K562 (cell line): ENCODE measurements at regions not wholly inside any gene's neighbourhood (a gene's known extent, or its start where the extent isn't known, plus 50 kb on each side); places are given as distances from the start of the nearest gene placed in this dataset.

Experiments
- ATAC-seq: fragments of 200-7000 bp; cut with Tn5 transposase; 3 replicates; pipeline ENCODE4 v1.9.1; 2020; ENCODE audit warnings: moderate library complexity
- BruUV-seq: library from RNA; stranded (reverse); fragments of 400-500 nt; replicated peaks from 2 replicates; lab custom pipeline; 2021; lab: Mats Ljungman, UMichigan
- CTCF ChIA-PET: fragments of 300-600 bp; formaldehyde crosslinking; extraction: SDS; loops from one replicate; lab custom pipeline; 2021; ENCODE audit warnings: low intra/inter-chr PET ratio; lab: Yijun Ruan, JAX
- POLR2A ChIA-PET: fragments of 300-600, 350-650 bp; sonication (Branson Sonifier 250); formaldehyde crosslinking; extraction: SDS; loops from one replicate; lab custom pipeline; 2021; ENCODE audit warnings: antibody characterized with exemption, inconsistent platforms; lab: Yijun Ruan, JAX
- DNase-seq, 4 experiments: peaks; one replicate each; pipeline versions ENCODE4 v3.0.0 to v3.0.0-alpha.2; 2011 to 2018; ENCODE audit warnings: low spot score in 3 of 4, mixed read lengths in 3 of 4; ENCODE audit errors: extremely low read depth in 1 of 4
- FAIRE-seq: peaks from 2 replicates; lab custom pipeline; 2011; peaks lifted over from hg19 to GRCh38; lab: Jason Lieb, UNC
- H2AFZ ChIP-seq: 2 replicates; pipeline ENCODE4 v1.6.0; 2011; ENCODE audit warnings: low read depth, low read length, control low read depth, inconsistent platforms
- H3K27ac ChIP-seq: fragments of 200-600 bp; 3 replicates; pipeline ENCODE4 v1.8.0; 2011; ENCODE audit warnings: low read depth, mild to moderate bottlenecking, control low read depth, inconsistent platforms, low read length, moderate library complexity, mixed read lengths; ENCODE audit errors: extremely low read depth
- H3K27me3 ChIP-seq, 2 experiments: fragments of 300-600 bp in 1 of 2; 2 replicates in 1 of 2; 3 replicates in 1 of 2; pipeline versions ENCODE4 v1.6.0 to v1.8.0; 2011; ENCODE audit warnings: inconsistent platforms in 2 of 2, low read length in 2 of 2, mild to moderate bottlenecking in 1 of 2, mixed read lengths in 1 of 2, moderate library complexity in 1 of 2; ENCODE audit not compliant: control insufficient read depth in 2 of 2, insufficient read depth in 2 of 2
- H3K36me3 ChIP-seq: fragments of 300-600 bp; 3 replicates; pipeline ENCODE4 v1.8.0; 2011; ENCODE audit warnings: mild to moderate bottlenecking, low read length, inconsistent platforms; ENCODE audit not compliant: control insufficient read depth, insufficient read depth
- H3K4me1 ChIP-seq, 2 experiments: fragments of 200-600 bp in 1 of 2; replicated peaks in 1 of 2; 2 replicates in 1 of 2; 3 replicates in 1 of 2; pipeline versions ENCODE4 v1.5.1 to v1.8.0; 2011; ENCODE audit warnings: inconsistent platforms in 2 of 2, low read length in 2 of 2, mild to moderate bottlenecking in 1 of 2, mixed read lengths in 1 of 2, moderate library complexity in 1 of 2; ENCODE audit not compliant: control insufficient read depth in 2 of 2, insufficient read depth in 2 of 2
- H3K4me2 ChIP-seq: 2 replicates; pipeline ENCODE4 v1.6.1; 2011; ENCODE audit warnings: low read length, control low read depth, inconsistent platforms, mixed read lengths; ENCODE audit not compliant: insufficient read depth
- H3K4me3 ChIP-seq: fragments of 200-600 bp; sonication (generic), shearing (Covaris generic); 2 replicates; pipeline ENCODE4 v1.5.1; 2016; ENCODE audit warnings: control low read depth, inconsistent platforms
- H3K79me2 ChIP-seq: fragments of 200-600 bp; 3 replicates; pipeline ENCODE4 v1.8.0; 2011; ENCODE audit warnings: low read length, inconsistent platforms; ENCODE audit not compliant: control insufficient read depth, insufficient read depth
- H3K9ac ChIP-seq, 2 experiments: 2 replicates each; pipeline versions ENCODE4 v1.6.0 to v1.6.1; 2011; ENCODE audit warnings: low read depth in 2 of 2, low read length in 2 of 2, control low read depth in 1 of 2, inconsistent platforms in 1 of 2, mild to moderate bottlenecking in 1 of 2, mixed read lengths in 1 of 2; ENCODE audit not compliant: insufficient read depth in 1 of 2
- H3K9me1 ChIP-seq: one replicate; pipeline ENCODE4 v1.6.0; 2011; ENCODE audit warnings: inconsistent platforms, mild to moderate bottlenecking, low read length, moderate library complexity; ENCODE audit not compliant: control insufficient read depth, insufficient read depth
- H3K9me3 ChIP-seq: replicated peaks from 2 replicates; pipeline ENCODE4 v1.5.1; 2011; ENCODE audit warnings: low read depth, low read length, inconsistent platforms; ENCODE audit not compliant: control insufficient read depth, insufficient read depth
- H4K20me1 ChIP-seq: replicated peaks from 2 replicates; pipeline ENCODE4 v1.6.1; 2011; ENCODE audit warnings: low read length, inconsistent platforms, mixed read lengths; ENCODE audit not compliant: control insufficient read depth, insufficient read depth
- CBFB ChIP-seq: sonication (generic); formaldehyde crosslinking; IDR thresholded peaks from 2 replicates; pipeline ENCODE4 v1.4.0; 2020; ENCODE audit warnings: mild to moderate bottlenecking, missing genetic modification reagents
- ERF ChIP-seq: fragments of 450-650 bp; formaldehyde crosslinking; IDR thresholded peaks from 2 replicates; pipeline ENCODE4 v1.4.0; 2020; ENCODE audit warnings: mild to moderate bottlenecking, mixed read lengths
- EZH2 ChIP-seq: IDR thresholded peaks from 2 replicates; pipeline ENCODE4 v1.6.1; 2012; ENCODE audit warnings: low read depth, mild to moderate bottlenecking, inconsistent platforms, low read length, borderline replicate concordance
- MAZ ChIP-seq, 2 experiments: fragments of 450-650 bp in 1 of 2; sonication (generic) in 1 of 2; formaldehyde crosslinking; IDR thresholded peaks in 1 of 2; conservative IDR thresholded peaks in 1 of 2; 2 replicates each; pipeline versions ENCODE4 v1.4.0 to v1.5.0; 2020; ENCODE audit warnings: mild to moderate bottlenecking in 1 of 2, missing genetic modification reagents in 1 of 2
- MLLT1 ChIP-seq, 2 experiments: fragments of 450-650 bp; IDR thresholded peaks; 2 replicates each; pipeline ENCODE4 v1.6.1; 2016
- NUFIP1 ChIP-seq: fragments of 450-650 bp; IDR thresholded peaks from 2 replicates; pipeline ENCODE4 v1.6.1; 2018; ENCODE audit not compliant: partially characterized antibody
- POLR3G ChIP-seq: IDR thresholded peaks from 2 replicates; pipeline ENCODE4 v1.6.1; 2011; ENCODE audit not compliant: insufficient read length, insufficient replicate concordance; ENCODE audit errors: extremely low read depth
- PYGO2 ChIP-seq: fragments of 450-650 bp; IDR thresholded peaks from 2 replicates; pipeline ENCODE4 v1.6.1; 2016; ENCODE audit warnings: mild to moderate bottlenecking, missing genetic modification characterization, moderate library complexity, missing compliant biosample characterization
- SUPT5H ChIP-seq: fragments of 450-650 bp; IDR thresholded peaks from 2 replicates; pipeline ENCODE4 v1.6.1; 2016
- TGIF2 ChIP-seq: sonication (generic); formaldehyde crosslinking; IDR thresholded peaks from 2 replicates; pipeline ENCODE4 v1.8.1; 2022; ENCODE audit warnings: mild to moderate bottlenecking, missing genetic modification reagents, moderate library complexity
- ZNF655 ChIP-seq: fragments of 250-450 bp; sonication (Bioruptor Pico); IDR thresholded peaks from 2 replicates; pipeline ENCODE4 v1.5.0; 2021
- WGBS: fragments of 100-300 bp; shearing (Covaris generic); methylation state at CpG from one replicate; pipeline ENCODE4 v1.1.6; 2016; ENCODE audit warnings: low coverage, mixed read lengths; ENCODE audit not compliant: insufficient coverage; ENCODE audit errors: missing lambda C conversion rate; 5-methylcytosine and 5-hydroxymethylcytosine counted together
- in situ Hi-C: fragments of 300-500 bp; cut with MboI; formaldehyde crosslinking; loops from 4 replicates; pipeline ENCODE4 v1.15.0; 2018; ENCODE audit warnings: inconsistent platforms, mixed read lengths
- intact Hi-C: fragments of 100-400 bp; cut with micrococcal nuclease; formaldehyde crosslinking; loops from 2 replicates; pipeline ENCODE4 v1.14.2; 2022

GRCh38 chr16:65213866-65214595, 92.2 kb upstream of the CDH11 start:
- H3K36me3 ChIP-seq = no peaks in the 10 kb centered on the region
- H3K27ac ChIP-seq = no peak overlapping the region
- in situ Hi-C loops = no loop called here
- no peaks in the 10 kb centered on the region for H3K9me1 ChIP-seq
- no peaks in the 10 kb centered on the region for H3K79me2 ChIP-seq
- H3K4me3 ChIP-seq = no peak overlapping the region
- ATAC-seq (no peak), DNase-seq (no peak), FAIRE-seq (no peak)
- H3K4me1 ChIP-seq = no peaks in the 10 kb centered on the region
- no peak overlapping the region for H2AFZ ChIP-seq
- H4K20me1 ChIP-seq = no peaks in the 10 kb centered on the region
- no peak overlapping the region for H3K4me2 ChIP-seq
- H3K27me3 ChIP-seq = no peaks in the 10 kb centered on the region
- CTCF ChIA-PET = no interaction called here
- no peak overlapping the region for H3K9ac ChIP-seq
- 0% methylated on average over 4 of the region's 4 CpGs for WGBS
- H3K9me3 ChIP-seq = no peaks in the 10 kb centered on the region
- POLR2A ChIA-PET = no interaction called here
- intact Hi-C loops = no loop called here
- TF ChIP-seq MLLT1 (IDR thresholded peaks at IDR 0.05) = no peak
- TF ChIP-seq TGIF2 (CRISPR knock-in tag) = no peak
- no peak for TF ChIP-seq EZH2
- no peak for TF ChIP-seq MAZ (CRISPR knock-in tag; conservative IDR thresholded peaks at IDR 0.05 in 1 of 2, IDR thresholded peaks at IDR 0.05 in 1 of 2)
- no peak for TF ChIP-seq SUPT5H
- no peak for TF ChIP-seq NUFIP1
- TF ChIP-seq PYGO2 (tag) = no peak
- no peak for TF ChIP-seq ZNF655 (CRISPR knock-in tag)
- TF ChIP-seq ERF (CRISPR knock-in tag) = no peak
- TF ChIP-seq CBFB (CRISPR knock-in tag) = no peak
- TF ChIP-seq POLR3G = no peak
- no TSS peak for BruUV-seq
